GM18498 (cell line): ENCODE measurements at regions not wholly inside any gene's neighbourhood (a gene's known extent, or its start where the extent isn't known, plus 50 kb on each side); places are given as distances from the start of the nearest gene placed in this dataset.

Experiments
- ATAC-seq: cut with Tn5 transposase; IDR thresholded peaks from one replicate; pipeline ENCODE4 v1.9.1; 2021; ENCODE audit warnings: mild to moderate bottlenecking, moderate library complexity; ENCODE audit not compliant: unreplicated experiment

DNA sequence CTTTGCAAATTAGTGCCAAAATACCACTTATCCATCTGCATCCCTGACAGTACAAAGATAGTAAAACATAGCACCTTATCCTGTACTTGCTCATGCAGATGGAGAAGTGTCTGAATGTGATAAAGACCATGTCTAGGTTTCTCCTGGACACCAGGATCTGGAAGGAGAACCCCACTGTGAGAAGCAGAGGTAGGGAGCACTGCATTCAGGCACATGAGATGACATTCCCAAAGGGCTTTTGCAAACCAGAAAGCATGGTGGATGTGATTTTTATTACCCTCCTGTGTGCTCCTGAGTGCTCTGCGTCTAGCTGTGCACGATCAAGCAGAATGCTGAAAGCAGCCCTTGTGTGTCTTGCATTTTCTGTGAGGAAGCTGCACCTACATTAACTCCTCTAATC lies 857.6 kb upstream of the ID2 start:
- ATAC-seq: no peak

DNA sequence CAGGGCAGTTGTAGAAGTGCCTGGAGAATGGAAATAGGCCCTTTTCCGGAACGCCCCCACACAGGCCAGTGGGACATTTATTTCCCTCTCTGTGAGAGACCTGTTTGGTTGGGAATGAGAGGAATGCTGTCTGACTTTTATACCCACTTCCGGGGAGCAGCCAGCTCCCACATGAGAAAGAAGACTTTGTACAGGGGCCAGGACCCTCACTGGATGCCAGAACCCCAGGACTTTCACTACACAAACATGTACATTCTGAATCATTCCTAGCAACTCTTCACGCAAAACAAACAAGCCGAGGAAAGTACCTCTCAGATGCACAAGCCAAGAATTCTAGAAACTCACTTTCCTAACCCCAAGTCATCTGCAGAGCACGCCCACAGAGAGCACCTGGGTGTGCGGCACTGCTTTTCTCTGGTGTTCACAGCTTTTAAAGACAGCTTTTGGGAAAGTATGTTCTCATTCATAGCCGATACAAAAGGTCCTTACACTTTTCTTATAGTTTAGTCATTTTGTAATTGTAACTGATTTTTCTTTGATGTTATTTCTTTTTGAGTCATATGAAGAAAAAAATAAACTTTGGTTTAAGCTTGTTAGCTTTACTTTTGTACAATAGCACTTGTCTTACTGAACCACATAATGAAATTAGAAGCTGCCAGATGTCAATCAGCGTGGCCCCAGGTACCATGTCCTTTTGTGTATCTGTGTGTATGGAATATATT lies 856.1 kb upstream of the ID2 start:
- peak; percentile 80 for ATAC-seq

DNA sequence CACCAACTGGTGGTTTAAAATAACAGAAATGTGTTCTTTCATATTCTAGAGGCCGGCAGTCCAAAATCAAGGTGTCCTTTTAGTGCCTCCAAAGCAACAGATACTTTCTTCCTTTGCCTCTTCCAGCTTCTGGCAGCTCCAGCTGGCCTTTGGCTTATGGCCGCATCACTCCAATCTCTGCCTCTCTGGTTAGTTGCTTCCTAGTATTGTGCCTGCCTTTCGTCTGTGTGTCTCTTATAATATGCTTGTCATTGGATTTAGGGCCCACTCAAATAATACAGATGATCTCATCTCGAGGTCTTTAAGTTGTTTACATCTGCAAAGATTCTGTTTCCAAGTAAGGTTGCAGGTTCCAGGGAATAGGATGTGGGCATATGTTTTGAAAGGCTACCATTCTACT lies 855.2 kb upstream of the ID2 start:
- no peak for ATAC-seq

DNA sequence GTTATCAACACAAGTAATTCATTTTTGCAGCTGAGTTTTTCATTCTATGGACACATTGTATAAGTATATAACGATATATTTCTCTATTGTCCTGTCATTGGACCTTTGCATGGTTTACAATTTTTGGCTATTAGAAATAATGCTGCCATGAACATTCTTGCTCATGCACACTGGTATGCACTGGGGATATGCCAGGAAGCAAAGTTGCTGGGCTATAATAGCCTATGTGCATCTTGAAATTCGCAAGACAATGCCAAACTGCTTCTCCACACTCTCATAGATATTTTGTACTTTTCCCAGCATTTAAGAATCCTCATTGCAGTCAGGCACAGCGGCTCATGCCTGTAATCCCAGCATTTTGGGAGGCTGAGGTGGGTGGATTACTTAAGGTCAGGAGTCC lies 852.6 kb upstream of the ID2 start:
- ATAC-seq: no peak

DNA sequence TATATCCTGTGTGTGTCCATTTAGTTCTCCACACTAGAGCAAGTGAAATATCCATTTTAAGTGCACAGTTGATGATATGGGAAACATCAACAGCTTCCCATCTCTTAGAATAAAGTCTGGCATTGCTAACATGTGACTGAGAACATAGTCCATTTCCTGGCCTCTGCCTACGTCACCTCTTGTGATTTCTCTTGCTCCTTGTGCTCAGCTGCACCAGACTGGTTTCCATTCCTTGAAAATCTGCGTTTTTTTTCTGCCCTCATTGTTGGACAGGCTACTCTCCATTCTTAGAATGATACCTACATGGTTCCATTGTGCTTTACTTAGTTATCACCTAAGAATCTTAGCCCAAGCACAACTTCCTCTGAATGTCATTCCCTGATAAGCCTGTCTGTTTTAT lies 851.2 kb upstream of the ID2 start:
- no peak for ATAC-seq

DNA sequence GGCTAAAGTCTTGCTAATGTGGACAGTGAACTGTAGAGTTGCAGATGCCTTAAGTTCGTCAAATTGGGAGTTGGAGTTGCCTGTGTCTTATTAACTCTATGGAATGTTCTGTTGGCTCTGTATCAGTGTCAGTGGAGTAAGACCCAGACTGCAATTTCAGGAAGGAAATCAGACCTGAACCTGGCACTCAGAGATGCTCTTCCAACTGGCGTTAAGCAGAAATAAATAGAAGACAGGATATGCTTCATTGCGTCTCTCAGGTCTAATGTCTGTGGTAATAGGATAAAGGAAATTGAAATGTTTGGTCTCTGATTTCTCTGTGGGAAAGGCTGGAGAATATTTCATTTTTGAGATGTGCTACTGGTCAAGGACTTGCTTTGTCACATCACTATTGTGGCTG lies 846.7 kb upstream of the ID2 start:
- ATAC-seq: no peak

DNA sequence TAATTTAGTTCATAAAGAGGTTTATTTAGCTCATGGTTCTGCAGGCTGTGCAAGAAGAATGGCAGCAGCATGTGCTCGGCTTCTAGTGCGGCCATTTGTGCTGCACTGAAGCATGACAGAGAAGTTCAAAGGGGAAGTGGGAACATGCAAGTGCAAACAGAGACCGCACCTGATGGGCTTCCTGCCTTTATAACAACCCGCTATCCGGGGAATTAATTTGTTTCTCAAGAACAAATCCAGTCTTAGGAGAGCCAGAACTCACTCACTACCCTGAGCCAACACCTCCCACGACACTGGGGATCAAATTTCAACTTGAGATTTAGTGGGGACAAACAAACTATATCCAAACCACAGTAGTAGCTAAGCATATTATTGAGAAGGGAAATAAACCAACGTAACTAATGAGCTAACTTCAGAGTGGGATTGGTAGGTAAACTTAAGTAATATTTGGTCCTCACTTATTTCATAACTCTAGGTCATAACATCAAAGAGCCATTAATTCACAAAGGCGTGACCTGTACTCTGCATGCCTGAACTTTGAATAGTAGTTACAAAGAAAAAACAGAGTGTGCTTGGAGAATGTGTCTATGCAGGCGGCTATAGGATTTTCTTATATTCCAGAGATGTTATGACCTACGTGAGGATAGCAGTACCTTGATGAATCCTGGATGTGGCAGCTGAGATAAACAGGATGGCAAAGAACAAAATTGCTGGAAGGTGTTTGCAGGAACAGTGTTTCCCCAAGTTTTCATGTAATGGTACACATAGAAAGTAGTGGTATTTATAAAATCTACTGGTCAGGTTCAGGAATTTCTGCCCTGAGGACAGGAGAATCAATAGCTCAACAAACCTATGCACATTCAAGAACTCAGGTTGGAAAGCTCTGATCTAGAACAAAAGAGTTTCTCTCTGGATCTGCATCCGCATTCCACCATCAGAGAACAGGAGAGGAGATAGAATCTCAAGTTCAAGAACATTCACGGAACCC lies 845.9 kb upstream of the ID2 start:
- ATAC-seq: peak; percentile 98

DNA sequence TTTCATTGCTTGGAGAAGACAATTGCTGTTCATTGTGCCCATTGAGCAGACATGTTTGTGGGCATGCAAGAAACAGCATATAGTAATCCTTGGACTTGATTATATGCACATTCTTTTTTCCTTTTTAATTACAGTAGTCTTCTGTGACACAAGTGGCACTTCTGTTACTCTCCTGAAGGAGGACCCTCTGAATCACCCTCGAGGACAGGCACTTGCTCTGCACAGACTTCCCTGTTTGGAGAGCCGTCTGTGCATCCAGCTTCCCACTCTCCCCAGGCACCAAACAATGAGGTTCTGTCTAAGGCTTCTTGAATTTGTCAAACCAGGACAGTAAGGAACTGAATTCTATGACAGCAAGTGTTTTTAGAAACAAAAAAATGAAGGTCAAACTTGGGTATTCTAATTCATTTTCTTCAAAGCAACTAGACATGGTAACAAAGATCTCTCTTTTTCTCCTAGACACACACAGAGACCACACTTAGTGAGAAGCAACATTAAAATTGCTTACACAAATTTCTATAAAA lies 844.6 kb upstream of the ID2 start:
- no peak for ATAC-seq

DNA sequence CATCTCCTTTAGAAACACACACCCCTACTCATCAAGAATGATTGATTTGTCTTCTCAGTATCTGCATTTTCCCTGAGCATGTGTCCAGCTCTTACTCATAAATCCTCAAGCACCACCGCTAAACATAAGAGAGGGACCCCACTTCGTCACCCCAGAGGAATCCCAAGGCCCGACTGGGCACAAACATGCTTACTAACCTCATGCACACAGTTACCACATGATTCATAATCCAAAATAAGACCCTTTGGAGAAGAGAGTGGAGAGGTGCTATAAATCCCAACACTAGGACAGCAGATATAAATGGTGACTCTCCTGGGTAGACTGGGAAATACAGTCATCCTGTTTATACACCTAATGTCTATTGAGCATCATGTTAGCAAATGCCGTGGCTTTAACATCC lies 843.2 kb upstream of the ID2 start:
- no peak for ATAC-seq

DNA sequence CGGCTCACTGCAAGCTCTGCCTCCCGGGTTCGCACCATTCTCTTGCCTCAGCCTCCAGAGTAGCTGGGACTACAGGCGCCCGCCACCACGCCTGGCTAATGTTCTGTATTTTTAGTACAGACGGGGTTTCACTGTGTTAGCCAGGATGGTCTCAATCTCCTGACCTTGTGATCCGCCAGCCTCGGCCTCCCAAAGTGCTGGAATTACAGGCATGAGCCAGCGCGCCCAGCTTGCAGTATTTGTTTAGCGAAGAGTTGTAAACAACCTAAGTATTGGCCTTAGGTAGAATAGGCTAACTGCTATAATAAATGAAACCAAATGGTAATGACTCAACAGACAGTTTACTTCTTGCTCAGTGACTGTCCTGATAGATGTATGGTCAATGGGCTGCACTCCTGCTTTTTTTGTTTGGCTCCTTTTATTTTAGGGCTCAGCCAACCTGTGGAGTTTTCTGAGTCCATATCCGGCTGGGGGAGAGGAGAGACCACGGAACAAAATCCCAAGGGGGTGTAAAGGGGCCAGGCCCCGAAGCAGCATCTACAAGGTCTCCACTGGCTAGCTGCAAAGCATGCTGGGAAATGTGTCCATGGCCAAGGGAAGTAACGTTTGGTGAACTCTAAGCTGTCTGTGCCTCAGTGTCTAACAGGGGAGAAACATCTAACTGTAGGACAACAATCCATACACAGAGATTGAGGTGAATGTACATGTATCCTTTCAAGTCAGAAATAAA lies 841.0 kb upstream of the ID2 start:
- no peak for ATAC-seq

DNA sequence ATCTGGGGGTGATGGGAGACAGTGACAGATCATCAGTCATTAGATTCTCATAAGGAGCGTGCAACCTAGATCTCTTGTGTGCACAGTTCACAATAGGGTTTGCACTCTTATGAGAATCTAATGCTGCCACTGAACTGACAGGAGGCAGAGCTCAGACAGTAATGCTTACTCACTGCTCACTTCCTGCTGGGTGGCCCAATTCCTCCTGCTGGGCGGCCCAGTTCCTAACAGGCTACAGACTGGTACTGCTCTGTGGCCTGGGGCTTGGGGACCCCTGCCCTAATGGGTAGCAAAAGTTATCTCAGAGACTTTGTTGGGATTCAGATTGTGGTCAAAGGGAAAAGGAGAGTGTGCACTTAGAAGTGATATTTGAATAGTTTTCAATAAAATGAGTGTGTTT lies 840.1 kb upstream of the ID2 start:
- no peak for ATAC-seq

DNA sequence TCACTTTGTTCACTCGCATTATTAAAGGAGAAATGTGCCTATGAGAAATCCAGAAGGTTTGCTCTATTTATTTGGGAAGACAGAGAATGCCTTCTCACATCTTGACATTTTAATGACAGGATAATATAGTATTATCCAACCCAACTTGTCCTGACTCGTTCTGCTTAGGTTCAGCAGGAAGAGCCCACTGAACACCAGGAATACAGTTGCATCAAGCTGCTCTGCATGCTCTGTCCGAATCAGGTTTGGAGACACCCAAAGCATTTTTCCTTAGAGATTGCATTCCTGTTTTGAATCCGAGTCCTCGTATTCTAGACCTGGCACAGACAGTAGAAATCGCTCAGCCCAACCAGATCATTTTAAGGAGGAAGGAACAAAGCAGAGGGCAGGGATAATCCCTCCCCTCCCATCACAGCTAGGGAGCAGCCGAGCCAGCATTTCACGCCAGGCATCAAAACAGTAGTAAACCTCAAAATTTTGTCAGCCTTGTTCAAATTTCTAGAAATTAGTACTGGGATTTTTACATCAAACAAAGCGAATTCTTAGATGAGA lies 837.4 kb upstream of the ID2 start:
- no peak for ATAC-seq

DNA sequence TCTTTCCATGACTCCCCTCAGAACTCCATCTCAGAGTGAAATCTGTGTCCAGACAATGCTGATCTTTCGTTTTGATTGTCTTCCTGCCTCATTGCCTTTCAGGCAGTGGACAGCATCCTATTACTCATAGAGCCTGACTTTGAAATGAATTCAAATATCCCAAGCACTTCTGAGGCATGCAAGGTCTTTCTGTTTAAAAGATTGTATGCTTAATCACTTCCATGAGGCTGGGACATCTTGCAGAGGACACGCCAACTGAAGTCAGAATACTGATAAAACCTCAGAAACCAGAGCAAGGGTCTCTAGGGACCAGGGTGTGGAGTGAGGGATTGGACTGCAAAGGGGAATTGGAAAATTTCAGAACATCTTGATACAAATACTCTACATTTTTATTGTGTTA lies 836.5 kb upstream of the ID2 start:
- no peak for ATAC-seq

DNA sequence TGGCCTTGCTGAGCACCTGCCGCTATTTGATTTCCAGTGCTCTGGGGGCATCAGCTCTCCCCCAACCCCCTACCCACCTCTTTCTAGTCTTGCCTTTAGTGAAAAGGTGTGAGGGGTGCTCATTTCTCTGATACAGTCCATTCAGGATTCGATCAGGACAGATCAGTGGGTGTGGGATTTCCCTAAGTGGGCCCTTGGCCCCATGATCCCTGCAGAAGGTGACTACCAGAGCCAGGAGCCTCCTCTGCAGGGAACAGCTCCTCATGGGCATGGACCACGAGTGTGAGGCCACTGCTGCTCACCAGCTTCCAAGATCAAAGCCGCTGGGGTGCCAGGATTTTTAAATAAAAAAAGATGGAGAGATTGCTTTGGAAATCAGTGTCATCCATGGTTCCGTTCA lies 835.2 kb upstream of the ID2 start:
- ATAC-seq: no peak

DNA sequence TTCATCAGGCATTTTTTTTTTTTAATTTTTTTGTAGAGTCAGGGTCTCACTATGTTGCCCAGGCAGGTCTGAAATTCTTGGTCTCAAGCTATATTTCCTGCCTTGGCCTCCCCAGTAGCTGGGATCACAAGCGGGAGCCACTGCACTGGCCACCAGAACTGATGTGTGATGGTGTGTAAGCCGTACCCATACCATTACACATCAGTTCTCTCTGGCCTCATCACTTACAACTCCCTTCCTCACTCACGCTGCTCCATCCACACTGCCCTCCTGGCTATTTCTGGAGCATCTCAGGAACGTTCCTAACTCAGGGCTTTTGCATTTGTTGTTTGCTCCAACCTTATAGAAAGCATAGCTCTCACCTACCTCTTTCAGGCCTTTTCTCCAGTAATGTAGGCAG lies 834.5 kb upstream of the ID2 start:
- ATAC-seq: no peak

DNA sequence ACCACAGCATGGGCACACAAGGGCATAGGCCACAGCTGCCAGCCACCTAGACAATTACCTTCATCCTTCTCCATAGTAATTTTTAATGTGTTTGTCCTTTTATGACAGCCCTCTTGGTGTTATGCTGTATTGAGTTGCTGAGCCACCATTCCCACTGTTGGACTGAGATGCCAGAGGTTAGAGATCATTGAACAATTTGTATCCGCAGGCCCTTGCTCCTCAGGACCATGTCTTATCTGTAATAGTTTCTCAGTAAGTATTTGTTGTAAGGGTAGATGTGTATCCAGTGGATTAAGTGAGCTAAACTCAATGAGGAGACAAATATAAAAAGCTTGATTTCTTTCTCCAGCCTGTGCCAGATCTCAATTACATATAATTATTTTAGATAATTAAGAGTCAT lies 832.8 kb upstream of the ID2 start:
- ATAC-seq: no peak

DNA sequence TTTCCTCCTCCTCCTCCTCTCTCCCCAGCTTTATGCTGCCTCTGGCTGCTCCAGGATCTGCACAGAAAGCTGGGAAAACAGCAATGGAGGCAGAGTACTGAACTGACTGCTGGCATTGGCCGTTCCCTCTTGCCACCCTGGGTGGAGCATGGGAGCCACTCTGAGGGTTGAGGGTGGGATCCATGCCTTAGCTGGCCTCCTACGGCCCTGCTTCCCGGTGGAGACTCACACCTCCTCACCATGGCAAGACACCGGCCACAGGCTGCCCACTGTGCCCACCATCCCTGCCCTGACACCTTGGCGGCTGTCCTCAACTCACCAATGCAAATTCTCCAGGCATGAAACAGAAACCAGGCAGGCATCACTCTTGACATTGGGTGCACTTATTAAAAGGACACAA lies 832.3 kb upstream of the ID2 start:
- no peak for ATAC-seq

DNA sequence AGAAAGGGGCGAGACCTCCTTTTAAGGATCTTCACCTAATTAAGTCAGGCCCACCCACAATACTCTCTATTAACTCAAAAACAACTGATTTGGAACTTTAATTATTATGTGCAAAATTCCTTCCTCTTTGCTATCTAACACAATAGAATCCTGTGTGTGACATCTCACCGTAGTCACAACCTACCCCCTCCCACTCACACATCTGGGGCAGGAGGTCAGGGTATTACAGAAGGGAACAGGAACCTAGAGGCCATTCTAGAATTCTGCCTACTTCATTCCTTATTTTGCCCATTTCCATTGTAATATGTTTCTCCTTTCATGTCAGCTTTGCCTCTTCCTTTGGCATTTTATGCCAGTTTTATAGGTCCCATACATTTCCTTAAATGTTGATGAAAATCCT lies 829.3 kb upstream of the ID2 start:
- no peak for ATAC-seq

DNA sequence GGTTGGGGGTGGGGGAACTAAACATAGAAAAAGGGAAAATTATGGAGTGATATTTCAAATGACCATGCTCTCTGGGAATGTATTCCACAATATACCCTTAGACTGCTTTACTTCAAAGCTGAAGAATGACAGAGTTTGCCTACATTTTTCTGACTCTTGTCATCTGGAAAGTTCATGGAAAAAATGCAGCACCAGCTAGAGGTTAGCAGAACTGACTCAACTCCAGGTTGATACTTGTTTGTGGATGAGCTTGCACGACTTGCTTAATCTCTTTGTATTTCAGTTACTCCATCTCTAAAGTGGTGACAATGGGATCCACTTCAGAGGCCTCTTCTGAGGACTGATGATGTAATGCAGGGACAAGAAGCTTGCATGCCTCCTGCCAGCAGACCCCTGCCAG lies 824.0 kb upstream of the ID2 start:
- no peak for ATAC-seq

DNA sequence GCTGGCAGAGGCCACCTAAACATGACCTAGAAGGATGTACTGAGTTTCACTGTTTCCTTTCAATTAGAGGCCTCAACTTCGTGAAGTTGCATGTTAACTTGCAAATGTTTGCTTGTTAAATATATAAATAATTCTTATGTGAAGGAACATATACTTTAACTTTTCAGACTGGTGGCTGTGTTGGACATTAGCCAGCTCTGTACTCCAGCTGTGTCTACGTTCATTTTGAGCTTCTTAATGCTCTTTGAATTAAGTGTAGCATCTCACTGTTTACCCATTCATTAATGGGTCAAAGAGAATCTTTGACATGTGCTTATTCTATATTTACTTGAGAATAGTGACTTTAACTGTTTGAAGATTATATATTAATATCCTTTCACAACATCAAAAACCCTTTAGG lies 823.2 kb upstream of the ID2 start:
- ATAC-seq: no peak

DNA sequence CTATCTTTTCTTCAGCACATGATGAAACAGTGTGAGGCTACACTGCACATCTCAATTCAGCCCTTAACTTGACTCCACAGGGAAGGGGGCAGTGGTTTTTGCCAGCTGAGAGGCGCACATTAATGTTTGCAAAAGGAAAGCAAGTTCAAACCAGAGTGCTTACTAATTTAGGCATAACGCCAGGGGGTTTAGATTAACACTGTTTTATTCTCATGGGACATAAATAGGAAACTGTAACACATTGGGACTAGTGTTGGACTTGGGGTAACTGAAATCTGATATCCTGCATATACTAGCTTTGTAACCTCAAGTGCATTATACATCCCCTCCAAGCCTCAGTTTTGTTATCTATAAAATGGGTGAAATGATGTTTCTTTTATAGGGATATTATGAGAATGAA lies 821.2 kb upstream of the ID2 start:
- ATAC-seq: no peak
